ENCODE measurements at regions not wholly inside any gene's neighbourhood (a gene's known extent, or its start where the extent isn't known, plus 50 kb on each side); places are given as distances from the start of the nearest gene placed in this dataset.

DNA sequence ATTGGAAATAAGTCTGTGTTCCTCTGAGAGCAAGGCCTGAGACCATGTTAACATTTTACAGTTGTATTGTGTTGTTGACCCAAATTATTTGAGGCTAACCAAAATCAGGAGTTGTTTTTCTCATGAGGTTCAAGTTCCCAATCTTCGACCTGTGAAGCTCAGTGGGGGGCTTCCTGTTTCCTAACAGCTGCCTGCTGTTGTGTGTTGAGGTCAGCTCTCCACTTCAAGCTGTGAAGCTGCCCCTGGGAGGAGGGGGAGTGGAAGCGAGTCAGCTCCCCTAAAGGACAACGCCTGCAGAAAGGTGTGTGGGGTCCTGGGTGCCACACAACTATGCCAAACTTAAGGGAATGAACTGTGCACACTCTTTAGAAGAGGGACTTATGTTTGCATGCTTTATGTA, 295.5 kb downstream of the IRX1 start:
- no peak for DNase-seq

DNA sequence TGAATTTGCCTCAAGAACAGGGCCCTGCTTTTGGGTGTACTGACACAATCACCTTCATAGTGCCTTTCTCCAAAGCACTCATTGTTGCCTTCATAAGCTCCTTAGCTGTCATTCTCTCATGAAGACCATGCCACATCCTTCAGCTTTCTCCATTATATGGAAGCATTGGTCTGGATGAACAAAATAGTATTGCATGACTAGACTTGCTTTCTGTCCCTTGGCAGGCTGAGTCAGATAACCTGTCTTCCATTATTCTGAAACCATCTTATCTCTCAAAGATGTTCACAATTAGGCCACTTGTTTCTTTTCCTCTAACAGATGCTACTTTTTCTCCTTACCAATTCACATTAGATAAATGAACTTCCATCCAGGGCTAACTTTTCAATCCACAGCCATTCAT, 297.9 kb downstream of the IRX1 start:
- DNase-seq: no peak

DNA sequence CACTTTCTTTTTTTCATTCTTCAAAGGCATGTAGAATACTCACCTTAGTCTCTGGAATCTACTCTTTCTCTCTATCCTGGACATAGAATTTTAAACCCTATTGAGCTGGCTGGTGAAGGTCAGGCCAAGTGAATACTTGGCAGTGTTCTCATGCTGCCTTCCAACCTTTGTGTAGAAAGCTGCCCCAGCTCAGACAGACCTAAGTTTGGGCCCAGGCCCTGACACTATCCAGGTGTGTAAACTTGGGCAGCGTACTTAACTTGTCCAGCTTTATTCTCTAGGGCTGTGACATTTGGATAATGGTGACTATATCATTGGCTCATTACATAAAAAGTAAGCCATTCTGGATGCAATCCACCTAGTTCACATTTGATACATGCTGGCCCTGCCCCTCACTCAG, 298.3 kb downstream of the IRX1 start:
- DNase-seq: no peak

DNA sequence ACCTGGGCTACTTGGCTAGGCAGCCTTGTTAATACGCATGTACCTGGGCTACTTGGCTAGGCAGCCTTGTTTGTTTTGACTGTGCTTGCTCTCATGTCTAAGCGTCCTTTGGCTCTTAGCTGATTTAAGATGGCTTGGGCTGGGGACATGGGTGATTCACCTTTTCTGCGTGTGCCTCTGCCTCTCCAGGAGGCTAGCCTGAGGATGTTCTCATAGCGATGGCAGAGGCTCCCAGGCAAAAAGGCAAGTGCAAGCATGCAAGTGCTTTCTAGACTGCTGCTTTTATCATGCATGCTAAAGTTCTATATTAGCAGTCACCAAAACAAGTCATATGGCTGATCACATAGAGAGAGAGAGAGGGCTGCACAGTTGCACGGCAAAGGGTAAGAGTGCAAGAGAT, 300.5 kb downstream of the IRX1 start:
- no peak for DNase-seq

DNA sequence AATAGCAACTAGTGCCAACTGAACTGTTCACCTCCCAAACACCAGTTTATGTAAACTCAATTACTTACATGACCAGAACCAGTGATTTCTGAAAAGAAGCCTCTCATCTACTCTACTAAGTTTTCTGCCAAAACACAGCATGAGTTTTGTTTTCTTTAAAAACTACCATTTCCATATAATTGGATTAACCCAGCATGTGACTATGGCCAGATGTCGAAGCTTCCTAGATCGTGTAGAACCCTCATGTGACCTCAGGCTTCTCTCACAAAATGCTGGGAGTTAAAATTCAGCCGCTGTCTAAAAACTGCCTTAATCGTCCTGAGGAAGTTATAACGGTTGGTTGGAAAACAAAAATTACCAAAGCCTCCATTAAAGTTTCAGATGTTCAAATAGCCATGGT, 303.5 kb downstream of the IRX1 start:
- no peak for DNase-seq

DNA sequence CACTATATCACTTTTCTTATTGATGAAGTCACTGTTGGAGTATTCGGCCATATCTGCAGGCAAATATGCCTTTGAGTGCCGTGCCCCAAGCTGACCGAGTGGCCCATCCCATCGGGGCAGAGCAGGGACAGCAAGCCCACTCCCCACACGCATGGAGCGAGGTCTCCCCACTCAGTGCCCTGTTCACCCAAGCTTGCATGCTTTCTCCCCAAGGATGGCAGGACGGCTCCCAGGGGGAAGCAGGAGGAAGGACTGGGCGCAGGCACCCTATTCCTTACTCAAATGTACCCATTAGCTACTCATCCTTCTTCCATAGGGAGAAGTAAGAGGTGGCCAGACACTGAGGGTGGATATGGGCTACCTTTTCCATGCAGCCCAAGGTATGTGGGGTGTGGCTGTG, 309.0 kb downstream of the IRX1 start:
- DNase-seq: no peak

DNA sequence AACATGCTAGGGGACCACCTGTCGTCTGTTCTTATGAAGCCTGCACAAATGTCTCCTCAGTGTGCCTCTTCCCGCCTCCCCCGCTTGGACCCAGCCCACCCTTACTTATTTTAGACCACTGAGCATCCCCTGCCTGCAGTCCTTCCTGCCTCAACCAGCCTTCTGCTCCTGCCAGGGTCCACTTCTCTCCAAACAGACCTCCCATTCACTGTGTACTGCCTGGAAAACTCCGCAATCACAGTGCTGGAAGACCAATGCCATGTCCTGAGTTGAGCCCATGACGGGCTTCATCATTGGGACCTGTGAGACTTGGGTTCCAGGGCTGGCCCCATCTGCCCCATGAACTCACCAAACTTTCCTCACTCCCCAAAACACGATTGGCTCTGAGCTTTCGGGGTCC, 309.4 kb downstream of the IRX1 start:
- DNase-seq: no peak

DNA sequence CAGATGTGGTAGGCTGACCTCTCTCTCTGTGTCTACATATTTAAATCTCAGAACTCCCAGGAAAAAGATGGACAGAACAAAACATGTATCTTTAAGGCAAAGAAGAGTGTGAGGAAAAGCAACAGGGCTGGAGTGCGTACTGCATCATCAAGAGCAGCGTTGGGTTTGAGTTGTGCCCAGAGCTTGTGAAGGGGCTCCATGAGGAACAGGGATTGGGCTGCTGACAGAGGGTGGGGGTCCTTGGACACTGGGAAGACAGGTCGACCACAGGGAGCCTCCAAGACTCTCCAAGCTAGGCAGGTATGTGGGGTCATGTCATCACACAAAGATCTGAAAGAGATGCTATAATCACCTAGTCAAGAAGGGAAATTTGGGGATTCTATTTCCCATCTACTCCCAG, 309.9 kb downstream of the IRX1 start:
- DNase-seq: no peak

DNA sequence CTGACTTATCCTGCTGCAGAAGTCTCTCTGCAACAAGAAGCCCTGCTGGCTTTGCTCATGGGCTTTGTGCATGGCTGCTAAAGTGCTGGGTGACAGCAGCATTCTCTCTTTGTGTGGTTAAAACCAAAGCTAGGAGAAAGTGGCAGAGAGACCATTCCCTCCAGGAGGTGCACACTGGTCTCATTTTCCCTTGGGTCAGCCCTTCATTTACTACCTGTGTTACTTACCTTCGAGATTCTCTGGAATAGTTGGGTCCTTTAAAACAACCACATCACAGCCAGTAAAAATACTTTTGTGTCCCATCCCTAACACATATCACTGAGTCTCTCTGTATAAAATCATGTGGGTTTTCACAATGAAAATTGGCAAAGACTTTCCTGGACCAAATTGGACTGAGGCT, 315.5 kb downstream of the IRX1 start:
- no peak for DNase-seq

DNA sequence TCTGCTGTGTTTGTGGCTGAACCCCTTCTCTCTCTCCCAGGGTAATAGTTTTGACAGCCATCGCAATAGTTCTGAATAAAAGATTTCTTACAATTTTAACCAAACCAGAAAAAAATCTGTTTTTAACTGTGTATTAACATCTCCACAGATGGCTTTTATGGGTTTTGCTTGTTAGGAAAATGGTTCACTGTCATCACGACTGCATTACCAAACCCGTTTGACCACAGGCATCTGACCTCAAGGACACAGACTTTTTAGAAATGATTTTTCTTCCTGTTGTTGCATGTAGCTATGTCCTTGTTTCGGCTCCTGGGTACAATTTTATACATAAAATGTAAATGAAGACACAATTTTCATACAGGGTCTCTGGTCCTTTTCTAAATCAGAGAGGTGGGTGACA, 316.1 kb downstream of the IRX1 start:
- no peak for DNase-seq

DNA sequence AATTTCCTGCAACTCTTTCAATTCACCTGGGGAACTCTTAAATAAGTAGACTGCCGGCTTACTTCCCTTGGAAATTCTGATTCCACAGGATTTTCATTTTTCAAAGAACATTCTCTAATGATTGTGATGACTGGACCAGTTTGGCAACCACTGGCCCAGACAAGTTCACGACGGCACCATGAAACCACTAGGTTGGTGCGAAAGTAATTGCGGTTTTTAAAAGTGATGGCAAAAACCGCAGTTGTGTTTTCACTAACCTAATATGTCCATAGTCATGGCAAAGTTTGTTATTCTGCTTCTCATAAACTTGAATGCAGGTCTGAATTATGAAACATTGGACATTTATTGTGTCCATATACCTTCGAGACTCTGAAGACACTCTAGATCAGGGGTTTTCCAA, 317.2 kb downstream of the IRX1 start:
- DNase-seq: no peak

DNA sequence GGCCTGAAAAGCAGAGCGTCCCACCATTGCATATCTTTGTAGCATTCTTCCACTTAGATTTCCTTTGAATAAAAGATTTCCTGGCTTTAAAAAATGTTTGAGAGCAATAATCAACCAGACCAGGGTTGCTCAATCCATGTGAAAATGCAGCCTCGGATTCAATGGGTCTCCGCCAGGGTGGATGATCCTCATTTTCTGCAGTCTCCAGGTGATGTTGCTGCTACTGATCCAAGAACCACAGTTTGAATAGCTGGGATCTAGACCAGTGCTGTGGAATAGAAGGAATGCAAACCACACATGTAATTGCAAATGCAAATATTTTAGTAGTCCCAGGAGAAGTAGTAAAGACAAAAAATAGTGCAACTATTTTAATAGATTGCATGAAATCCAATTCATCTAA, 317.6 kb downstream of the IRX1 start:
- peak; percentile 12 for DNase-seq

DNA sequence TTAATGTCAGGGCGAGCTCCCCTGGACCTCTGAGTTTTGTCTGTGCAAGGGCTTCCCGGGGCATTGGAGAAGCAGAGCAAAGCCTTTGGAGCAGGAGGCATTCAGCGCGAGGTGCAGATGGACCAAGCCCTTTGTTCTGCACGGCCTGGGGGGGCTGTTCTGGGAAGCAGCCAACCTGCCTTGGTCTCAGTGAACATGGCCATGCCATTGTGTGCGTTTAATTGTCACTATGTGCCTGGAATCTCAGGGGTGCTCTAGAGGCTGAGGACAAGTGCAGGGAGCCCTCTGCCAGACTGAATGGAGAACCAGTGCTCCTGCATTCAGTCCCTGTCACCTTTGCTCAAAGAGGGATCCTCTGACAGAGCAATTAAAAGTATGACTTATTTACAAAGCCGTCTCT, 329.4 kb downstream of the IRX1 start:
- no peak for DNase-seq

DNA sequence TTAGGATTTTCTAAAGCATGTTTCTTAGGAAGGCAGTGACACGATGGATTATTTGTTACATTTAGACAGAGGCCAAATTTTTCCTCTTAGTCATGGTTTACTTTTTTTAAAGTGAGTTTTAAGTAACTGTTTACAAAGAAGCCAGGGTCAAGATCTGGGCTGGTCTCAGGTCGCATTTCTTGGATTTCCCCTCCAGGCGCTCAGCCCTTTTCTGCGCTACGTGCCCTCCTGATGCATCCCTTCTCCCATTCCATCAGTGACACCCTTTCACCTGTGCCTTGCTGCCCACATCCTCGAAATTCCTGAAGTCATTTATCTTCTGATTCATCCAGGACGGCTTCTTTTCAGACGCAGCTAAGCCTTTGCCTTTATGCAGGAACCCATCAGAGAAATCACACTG, 330.3 kb downstream of the IRX1 start:
- no peak for DNase-seq

DNA sequence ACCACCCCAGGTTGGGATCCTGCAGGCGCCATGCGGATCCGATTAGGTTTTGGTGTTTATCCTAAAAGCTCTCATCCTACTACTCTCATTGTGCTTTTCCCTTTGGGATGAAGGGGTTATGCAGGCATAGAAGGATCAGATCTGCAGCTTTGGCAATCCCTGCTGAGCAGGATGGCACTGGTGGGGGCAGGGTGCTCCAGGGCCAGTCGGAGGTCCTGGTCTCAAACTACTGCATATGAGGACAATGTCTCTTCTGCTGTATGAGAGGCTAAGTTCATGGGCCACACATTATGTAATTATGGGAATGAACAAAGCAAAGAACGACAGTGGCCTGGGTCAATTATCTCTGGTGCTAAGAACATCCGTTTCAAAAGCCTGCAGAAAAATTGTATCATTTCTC, 334.2 kb downstream of the IRX1 start:
- DNase-seq: no peak

DNA sequence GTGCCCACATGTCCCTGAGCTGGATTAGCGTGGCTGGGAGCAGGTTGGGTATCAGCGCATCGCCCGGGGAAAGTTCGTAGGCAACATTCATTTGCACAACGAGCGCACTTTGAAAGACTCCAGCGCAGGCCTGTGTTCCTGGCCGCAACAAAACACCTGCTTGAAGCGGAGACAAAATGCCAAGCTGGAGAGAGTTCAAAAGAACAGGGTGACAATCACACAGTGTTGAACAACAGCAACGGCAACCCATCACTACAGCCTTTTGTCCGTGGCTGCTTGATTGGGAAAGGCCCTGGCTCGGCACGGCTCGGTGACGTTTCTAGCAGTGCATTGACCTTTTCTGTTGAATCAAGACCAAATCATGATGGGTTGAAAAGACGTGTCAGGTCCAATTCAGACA, 336.3 kb downstream of the IRX1 start:
- no peak for DNase-seq

DNA sequence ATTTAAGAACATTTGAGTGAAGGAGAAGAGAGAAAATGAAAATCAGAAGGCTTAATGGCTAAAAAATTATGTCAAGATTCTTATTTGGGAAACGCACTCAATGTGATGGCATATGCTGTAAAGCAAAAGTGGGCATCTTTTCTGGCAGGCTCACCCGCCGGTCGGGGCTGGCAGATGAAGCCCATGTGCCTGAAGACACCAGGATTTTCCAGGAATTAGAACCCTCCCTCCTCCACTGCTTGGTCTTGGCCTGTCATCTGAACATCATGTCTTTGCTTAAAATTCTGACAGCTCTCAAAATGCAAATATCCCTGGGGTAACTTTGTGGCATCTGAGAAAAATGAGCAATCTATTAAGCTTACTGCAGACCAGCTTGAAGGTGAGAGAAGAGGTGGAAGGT, 337.9 kb downstream of the IRX1 start:
- no peak for DNase-seq

DNA sequence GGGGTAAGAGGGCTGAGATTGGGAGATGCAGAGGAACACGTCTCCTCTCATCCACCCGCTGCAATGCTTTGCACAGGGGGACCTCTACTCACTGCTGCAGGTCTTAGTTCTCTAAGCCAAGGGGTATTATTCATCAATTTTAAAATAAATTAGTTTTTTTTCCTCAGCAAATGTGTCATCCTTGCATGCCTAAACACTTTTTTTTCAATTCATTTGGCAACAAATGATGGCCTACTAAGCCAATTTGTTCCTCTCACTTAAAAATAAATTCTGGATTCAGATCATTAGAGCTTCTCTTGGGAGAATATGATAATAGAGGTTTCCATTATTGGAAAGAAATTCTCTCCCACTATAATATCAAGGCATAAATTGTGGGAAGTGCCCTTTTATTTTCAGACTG, 338.3 kb downstream of the IRX1 start:
- no peak for DNase-seq

DNA sequence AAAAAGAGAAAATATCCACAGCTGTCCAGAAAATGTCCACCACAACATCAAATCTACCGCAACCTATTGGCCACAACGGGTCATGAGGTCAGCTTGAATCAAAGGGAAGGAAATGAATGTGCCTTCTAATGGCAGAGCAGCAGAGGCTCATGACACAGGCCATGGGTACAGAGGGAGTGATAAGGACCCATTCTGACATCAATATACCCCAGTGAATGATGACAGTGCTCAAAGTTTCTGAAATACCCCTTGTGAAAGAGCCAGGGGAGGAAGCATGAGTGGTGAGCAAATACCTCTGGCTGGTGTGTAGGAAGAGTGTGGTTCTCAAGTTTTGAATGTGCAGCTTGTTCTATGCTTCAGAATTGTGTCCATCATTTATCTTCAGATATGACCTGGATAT, 348.2 kb downstream of the IRX1 start:
- no peak for DNase-seq

DNA sequence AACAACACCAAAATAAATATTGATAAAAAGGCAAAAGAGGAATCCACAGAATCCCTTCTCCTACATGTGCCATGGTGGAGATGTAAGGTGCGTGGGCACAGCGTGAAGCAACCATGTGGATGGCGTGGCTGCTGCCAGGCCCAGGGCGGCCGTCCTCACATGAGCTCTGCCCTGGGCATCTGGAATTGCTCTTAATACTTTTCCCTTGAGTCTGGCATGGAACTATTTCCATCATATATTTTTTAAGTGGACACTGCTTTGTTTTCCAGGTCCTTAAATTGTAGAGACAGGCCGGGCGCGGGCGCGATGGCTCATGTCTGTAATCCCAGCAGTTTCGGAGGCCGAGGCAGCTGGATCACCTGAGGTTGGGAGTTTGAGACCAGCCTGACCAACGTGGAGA, 349.3 kb downstream of the IRX1 start:
- no peak for DNase-seq

DNA sequence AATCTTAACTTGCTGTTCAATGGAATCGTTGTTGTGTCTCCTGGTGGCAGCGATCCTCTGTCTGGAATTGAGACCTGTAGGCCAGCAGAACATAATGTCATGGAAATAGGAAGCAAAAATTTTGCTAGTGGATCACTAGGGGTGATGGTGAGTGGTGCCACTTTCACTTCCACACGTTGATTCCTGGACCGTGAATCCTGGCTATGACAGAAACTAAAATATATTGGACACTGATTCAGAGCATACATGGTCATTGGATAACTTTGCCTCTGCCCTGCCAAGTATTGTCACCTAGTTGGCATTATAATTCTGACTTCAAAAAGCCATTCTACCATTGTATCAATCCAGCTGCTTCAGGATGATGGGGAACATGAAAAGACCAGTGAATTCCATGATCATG, 353.2 kb downstream of the IRX1 start:
- DNase-seq: no peak

DNA sequence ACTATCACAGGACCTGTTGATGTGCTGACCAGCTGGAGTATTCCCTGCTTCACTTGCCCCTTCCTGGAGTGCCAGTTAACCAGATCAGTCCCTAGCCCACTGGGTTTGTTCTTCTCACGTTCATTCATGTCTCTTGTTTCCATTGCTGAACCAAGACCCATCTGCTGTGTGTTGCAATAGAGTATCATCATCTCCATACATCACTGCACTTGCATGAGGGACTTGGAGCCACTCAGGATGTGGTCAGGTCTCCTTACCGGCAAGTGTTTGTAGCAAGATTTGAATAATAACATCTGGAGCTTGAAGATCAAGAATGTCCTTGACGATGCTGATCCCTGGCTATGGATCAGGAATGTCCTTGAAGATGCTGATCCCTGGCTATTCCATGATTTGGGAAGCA, 358.6 kb downstream of the IRX1 start:
- DNase-seq: no peak

DNA sequence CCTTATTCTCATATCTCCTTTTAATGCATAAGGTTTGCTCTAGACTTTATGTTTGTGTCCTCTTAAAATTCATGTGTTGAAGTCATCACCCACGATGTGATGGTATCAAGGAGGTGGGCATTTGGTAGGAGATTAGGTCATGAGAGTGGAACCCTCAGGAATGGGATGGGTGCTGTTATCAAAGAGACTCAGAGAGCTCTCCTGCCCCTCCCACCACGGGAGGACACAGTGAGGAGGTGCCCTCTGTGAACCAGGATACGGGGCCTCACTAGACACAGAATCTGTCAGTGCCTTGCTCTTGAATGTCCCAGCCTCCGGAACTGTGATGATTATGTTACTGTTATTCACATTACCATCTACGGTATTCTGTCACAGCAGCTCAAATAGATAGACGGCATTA, 359.0 kb downstream of the IRX1 start:
- DNase-seq: no peak

DNA sequence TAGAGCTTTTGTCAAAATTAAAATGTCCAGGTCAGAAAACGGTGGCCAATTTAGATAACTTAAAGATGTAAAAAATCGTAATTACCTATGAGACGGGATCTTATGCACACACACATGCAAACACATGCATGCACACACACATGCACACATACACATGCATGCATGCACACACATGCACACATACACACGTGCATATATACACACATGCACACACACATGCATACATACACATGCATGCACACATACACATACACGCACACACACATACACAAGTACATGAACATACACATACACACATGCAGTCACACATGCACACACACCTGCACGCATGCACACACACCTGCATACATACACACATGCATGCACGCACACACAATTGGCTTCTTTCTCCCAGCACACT, 362.0 kb downstream of the IRX1 start:
- no peak for DNase-seq

DNA sequence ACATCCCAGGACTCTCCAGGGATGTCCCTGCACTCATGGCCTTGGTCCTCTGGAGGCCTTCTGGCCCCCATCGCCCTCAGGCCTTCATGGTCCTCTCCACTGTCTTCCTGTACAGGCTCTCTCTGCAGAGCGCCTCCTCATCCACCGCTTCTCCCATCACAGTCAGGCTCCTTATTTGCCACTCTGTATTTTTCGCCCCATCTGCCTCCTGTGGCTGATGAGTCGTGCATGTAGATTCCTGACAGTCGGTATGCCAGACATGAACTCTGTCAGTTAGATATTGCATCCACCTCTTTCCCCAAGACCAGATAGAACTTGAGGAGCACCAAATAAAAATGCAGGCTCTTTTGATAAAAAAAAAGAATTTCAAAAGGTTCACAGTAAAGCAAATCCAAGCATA, 362.8 kb downstream of the IRX1 start:
- DNase-seq: no peak

DNA sequence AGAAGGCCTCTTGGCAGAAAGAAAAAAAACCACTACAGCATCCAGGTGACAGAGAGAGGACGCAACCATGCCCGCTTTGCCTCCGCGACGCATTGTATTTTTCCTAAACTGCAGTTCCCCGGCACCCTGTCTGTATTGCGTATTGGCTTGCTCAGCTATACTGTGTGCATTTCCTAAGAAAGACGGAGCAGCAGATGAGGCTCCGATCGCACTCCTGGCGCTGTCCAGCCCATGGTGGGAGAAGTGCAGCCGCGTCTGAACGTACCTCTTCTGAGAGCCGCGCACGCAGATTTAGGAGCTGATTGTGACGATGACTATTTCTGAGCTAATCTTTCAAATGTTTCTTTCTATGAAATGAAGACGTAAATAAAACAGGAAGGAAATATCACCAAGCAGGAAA, 366.5 kb downstream of the IRX1 start:
- no peak for DNase-seq

All from hindlimb muscle (tissue), 1 donor.